GM18505 (cell line): ENCODE measurements at regions not wholly inside any gene's neighbourhood (a gene's known extent, or its start where the extent isn't known, plus 50 kb on each side); places are given as distances from the start of the nearest gene placed in this dataset.
"Not testable (repeated sequence)": the region's sequence is repeated elsewhere in the genome, so short reads cannot be mapped to it uniquely, and the experiment has no call there.

Source experiments
- ATAC-seq: cut with Tn5 transposase; IDR thresholded peaks from one replicate; pipeline ENCODE4 v1.9.1; 2021; ENCODE audit not compliant: unreplicated experiment
- POLR2A ChIP-seq: IDR thresholded peaks from 4 replicates; pipeline ENCODE4 v1.6.1; 2011; ENCODE audit warnings: borderline replicate concordance; ENCODE audit not compliant: insufficient read depth, insufficient read length; ENCODE audit errors: extremely low read depth

DNA sequence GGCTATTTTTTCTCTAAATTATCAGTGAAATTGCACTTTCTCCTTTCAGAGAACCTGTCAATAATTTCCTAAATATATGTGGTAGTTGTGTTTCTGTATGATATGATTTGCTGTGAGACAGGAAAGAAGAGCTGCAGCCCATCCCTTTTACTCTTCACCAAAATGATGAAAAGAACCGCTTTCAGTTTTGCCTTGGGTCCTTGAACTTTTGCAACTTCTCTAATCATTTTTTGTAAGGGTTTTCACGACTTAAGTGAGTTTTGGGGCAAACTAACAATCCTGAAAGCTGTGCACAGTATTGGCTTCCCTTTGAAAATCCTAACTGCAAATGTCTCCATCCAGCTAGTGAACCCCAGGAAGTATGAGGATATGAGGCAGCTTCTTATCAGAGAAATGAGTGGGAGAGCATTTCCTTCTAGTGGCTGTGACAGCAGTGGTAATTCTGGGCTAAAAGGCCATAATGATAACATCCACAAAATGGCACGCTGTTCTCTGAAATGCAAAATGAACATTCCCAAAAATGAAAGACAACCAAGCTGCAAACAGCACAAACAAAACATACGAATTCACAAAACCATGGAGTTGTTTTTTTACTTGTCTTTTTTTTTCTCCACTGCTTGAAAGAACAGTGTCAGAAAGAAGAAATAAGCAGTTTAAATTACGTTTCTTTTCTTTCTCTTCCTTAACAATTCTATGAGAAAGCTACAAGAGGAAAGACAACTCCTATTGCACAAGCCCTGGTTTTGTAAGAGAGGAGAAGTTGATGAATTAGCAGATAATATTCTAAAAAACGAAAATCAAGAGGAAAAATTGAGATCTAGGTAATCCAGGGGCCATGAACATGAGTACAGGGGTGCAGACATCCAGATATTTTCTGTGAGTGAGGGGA is 1291.6 kb upstream of the ZEB2 start:
- no peak for TF ChIP-seq POLR2A
- no peak for ATAC-seq

DNA sequence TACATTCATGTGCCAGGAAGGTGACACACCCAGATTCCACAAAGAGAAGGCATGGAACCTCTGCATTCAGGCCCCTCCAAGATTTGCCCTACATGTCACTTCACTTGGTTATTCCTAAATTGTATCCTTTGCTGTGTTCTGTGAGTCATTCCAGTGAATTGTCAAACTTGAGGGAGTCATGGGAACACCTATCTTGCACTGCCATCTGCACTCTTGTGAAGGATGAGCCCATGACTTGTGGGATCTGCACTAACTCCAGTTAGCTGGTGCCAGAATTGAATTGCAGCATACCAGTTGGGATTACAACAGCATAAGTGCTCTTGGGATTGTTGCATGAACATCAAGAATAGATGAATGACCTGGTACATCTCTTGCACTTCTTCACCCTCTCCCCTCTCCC is 1288.0 kb upstream of the ZEB2 start:
- TF ChIP-seq POLR2A = no peak
- ATAC-seq = no peak

DNA sequence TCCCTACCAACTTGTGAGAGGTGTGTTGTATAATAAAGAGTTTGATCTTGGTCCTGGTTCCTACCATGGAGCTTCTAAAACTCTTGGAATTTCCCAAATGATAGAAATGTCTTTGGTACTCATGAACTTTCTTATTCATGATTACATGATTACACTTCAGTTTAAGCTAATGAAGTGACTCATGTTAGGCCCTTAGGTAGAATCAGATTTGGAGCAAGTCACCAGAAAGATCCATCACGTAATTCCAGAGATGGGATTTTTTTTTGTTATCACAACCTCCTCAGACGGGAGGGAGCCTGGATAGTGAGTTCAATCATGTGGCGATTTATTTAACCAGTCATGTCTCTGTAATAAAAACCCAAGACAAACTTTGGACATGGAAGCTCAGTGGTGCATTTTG is 1287.6 kb upstream of the ZEB2 start:
- no peak for TF ChIP-seq POLR2A
- ATAC-seq = no peak

DNA sequence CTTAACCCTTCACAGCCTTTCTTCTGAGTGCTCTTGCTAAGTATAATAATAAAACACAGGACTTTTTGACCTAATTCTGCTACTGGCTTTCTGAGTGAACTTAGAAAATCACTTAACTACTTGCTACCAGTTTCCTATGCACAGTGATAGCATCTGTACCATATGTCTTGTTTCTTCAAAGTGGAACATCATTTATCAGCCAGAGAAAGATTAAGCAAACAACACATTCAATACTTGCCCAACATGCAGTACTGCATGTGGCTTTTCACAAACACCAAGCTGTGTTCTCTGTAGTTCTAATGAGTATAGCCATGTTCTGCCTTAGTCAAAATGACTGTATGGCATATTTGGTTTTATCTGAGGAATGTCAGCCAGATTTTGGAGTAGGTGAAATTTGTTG is 1286.6 kb upstream of the ZEB2 start:
- TF ChIP-seq POLR2A = no peak
- no peak for ATAC-seq

DNA sequence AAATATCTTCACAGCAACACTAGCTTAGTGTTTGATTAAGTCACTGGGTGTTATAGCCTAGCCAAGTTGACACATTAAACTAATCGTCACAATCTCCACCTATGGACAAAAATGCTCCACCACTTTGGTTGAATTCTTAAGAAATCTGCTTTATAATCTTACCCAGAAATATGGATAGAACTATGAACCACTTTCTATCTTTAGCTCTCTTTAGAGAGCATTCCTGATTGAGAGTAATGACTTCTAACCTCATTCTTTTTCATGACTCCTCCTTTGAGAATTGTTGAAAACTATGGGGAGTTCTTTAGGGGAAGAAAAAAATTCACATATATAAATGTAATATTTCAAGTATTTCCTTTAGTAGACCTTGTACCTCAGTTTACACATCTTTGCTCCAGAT is 1282.2 kb upstream of the ZEB2 start:
- TF ChIP-seq POLR2A = no peak
- ATAC-seq = no peak

DNA sequence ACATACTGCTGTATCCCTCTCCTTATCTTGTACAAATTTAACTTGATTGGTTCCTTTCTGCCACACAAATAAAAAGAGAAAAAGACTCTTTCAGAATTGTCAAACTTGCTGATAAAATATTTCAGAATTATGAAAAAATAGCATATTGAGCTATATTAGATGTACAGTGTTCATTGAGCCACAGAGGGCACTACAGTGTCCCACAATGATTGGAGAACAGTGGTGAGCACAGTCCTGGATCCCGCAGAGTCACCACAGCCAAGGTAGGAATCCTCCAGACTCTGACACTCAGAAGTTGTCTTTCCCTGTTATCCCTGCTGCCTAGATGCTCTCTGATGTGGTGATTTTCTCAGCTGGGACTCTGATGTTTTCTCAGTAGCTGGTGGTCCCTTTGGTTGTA is 1281.3 kb upstream of the ZEB2 start:
- ATAC-seq = no peak
- no peak for TF ChIP-seq POLR2A

DNA sequence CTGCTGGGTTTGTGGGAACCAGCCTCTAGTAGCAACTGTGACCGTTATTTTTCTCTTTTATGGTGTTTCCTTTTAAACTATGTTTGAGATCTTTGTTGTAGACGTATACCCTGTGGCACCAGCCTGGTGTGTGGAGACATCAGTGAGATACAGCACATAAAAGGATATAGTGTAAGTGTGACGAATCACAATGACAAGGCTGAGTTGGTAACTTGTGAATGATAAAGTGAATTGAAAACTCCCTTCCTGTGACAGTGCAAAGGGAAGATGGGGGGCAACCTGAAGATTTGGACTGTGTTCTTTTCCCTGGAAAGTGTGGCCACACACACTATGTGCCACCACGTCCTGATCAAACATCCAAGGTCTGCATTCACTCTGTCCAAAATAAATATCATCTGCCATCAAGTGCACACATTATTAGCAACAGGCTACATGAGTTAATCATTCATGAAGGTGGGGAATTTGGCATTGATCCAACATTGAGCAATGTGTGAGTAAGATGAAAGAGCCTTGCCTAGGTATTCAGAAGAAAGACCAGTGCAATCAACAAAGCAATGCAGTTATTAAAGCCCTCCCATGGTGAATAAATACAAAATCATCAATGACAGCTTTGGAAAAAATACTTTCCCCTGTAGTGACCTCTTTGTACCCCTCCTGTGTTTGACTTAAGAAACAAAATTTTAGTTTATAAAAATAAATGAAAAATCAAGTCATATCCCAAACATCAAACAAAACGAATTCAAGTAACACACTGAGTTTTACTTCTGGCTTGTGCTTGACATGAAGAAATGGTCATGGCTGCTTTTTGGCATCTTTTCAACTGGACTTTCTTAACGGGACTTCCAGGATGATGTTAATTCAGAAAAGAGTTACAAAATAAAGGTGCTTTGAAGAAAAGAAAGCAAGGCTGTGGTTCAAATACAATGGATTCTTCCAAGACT is 1280.5 kb upstream of the ZEB2 start:
- no peak for TF ChIP-seq POLR2A
- ATAC-seq = no peak

DNA sequence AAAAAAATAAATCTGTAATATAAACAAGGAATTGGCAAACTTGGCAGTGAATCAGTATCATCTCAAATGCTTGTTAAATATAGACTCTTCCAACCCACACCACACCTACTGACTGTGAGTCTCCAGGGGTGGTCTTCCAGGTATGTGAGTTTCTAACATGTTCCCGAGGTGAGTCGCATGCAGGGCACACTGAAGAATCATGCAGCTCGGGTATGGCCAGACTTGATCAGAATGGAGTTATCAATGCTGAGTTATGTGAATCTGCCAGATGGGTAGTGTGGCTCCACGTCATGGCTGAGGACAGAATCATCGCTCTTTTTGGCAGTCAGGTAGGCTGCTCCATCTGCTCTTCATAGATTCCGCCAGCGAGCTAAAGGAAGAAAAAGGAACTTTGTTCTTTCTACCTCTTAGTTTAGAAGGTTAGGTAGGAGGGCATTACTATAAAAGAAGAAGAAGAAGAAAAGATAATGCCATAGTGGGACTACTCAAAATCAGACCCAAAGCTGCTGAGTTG is 1279.7 kb upstream of the ZEB2 start:
- ATAC-seq = no peak
- TF ChIP-seq POLR2A = no peak

DNA sequence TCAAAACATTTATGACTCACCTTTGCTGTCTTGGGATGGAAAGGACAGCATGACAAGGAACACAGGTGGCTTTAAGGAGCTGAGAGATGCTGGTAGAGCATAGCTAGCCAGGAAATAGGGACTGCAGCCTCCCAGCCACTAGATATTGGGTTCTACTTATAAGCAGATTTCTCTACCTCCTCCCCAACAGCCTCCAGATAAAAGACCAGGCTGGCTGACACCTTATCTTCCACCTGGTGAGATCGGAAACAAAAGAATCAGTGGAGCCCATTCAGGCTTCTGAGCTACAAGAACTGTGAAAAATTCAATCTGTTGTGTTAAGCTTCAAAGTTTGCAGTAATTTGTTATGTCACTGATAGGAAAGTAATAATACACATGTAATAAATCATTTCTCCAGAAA is 1278.5 kb upstream of the ZEB2 start:
- no peak for ATAC-seq
- TF ChIP-seq POLR2A = no peak

DNA sequence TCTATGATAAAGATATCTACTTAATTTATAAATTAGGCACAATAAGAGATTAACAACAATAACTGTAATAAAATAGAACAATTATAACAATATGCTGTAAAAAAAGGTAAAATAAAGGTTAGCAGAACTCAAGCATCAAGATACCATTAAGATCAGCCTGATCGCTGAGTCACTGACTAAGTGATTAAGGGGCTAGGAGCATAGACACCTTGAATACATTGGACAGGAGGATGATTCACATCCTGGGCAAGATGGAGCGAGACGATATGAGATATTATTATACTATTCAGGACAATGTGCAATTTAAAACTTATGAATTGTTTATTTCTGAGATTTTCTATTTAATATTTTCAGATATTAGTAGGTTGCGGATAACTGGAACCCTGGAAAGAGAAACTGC is 1277.8 kb upstream of the ZEB2 start:
- no peak for ATAC-seq

DNA sequence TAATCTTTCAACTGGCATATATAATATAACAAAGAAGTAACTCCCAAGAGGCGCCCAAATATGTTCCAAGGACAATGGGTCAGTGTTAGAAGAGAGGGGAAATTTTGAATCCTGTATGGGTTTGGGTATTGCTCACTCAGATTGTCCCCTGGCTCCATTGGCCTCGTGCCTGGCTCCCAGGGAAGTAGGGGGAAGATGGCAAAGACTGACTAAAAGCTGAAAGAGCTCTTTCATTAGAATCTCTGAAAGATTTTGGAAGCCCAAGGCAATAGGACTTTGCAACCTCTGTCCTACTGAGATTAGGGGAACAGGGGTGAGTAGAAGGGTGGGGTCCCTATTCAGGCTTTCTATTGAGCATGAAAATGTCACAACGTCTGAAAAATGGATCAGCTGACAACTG is 1272.8 kb upstream of the ZEB2 start:
- no peak for TF ChIP-seq POLR2A
- no peak for ATAC-seq

More for the DNA sequence above, 1277.8 kb upstream of the ZEB2 start:
- TF ChIP-seq POLR2A = no peak

DNA sequence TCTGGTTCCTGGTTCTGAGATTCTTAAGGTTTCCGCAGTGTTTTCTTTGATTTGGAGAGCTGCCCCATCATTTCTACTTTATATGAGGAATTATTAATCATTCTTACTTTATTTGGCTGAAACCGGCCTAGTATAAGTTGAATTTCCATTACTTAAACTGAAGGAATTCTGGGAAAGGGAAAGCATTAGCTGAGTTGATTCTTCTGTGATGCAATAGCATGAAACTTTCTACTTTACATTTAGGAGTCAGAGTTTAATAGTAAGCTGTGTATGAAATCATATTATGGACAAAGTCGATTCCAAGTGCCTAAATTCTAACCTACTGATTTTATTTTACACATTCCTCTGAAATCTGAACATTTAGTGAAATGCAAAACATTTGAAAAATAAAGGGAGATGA is 1269.7 kb upstream of the ZEB2 start:
- TF ChIP-seq POLR2A = no peak
- no peak for ATAC-seq

DNA sequence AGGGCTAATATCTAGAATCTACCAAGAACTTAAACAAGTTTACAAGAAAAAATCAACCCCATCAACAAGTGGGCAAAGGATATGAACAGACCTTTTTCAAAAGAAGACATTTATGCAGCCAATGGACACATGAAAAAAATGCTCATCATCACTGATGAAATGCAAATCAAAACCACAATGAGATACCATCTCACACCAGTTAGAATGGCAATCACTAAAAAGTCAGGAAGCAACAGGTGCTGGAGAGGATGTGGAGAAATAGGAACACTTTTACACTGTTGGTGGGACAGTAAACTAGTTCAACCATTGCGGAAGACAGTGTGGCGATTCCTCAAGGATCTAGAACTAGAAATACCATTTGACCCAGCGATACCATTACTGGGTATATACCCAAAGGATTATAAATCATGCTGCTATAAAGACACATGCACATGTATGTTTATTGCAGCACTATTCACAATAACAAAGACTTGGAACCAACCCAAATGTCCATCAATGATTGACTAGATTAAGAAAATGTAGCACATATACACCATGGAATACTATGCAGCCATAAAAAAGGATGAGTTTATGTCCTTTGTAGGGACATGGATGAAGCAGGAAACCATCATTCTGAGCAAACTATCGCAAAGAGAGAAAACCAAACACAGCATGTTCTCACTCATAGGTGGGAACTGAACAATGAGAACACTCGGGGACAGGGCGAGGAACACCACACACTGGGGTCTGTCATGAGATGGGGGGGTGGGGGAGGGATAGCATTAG is 1267.9 kb upstream of the ZEB2 start:
- ATAC-seq = not testable (repeated sequence)

DNA sequence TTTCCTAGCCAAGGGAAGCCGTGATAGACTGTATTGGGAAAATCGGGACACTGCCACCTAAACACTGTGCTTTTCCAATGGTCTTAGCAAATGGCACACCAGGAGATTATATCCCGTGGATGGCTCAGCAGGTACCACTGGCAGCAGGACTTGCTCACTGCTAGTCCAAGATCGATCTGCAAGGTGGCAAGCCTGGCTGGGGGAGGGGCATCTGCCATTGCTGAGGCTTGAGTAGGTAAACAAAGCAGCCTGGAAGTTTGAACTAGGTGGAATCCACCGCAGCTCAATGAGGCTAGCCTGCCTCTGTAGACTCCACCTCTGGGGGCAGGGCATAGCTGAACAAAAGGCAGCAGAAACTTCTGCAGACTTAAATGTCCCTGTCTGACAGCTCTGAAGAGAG is 1262.7 kb upstream of the ZEB2 start:
- ATAC-seq = not testable (repeated sequence)
